WTC11 (cell line): ENCODE measurements at regions not wholly inside any gene's neighbourhood (a gene's known extent, or its start where the extent isn't known, plus 50 kb on each side); places are given as distances from the start of the nearest gene placed in this dataset.

ENCODE experiments used
- ATAC-seq: fragments of 200-7000 bp; cut with Tn5 transposase; 2 replicates; pipeline ENCODE4 v1.10.0; 2021; ENCODE audit warnings: mild to moderate bottlenecking, moderate library complexity
- CTCF ChIA-PET: fragments of 300-600 bp; sonication (Branson Sonifier 250); formaldehyde crosslinking; loops from one replicate; lab custom pipeline; 2021; ENCODE audit warnings: antibody characterized with exemption; lab: Charles Lee
- POLR2A ChIA-PET: fragments of 350-600 bp; sonication (Branson Sonifier 250); formaldehyde crosslinking; loops from one replicate; lab custom pipeline; 2021; ENCODE audit warnings: antibody characterized with exemption; lab: Charles Lee
- DNase-seq: peaks from one replicate; pipeline ENCODE4 v3.0.0; 2021; ENCODE audit warnings: low spot score
- H3K27ac Mint-ChIP-seq: 2 replicates; pipeline ENCODE4 v1.8.0; 2021; ENCODE audit warnings: mixed read lengths
- H3K27me3 Mint-ChIP-seq: 2 replicates; pipeline ENCODE4 v1.8.0; 2021; ENCODE audit warnings: low read depth, mild to moderate bottlenecking, moderate library complexity, mixed read lengths
- H3K36me3 Mint-ChIP-seq: 2 replicates; pipeline ENCODE4 v1.8.0; 2021; ENCODE audit warnings: mixed read lengths
- H3K4me1 Mint-ChIP-seq: 2 replicates; pipeline ENCODE4 v1.8.0; 2022; ENCODE audit warnings: mixed read lengths
- H3K4me3 Mint-ChIP-seq: 2 replicates; pipeline ENCODE4 v1.8.0; 2021; ENCODE audit warnings: mild to moderate bottlenecking, moderate library complexity, mixed read lengths
- H3K9me3 Mint-ChIP-seq: 2 replicates; pipeline ENCODE4 v1.8.0; 2021; ENCODE audit warnings: mixed read lengths
- CDX4 ChIP-seq: fragments of 250-450 bp; sonication (Bioruptor Pico); IDR thresholded peaks from 2 replicates; pipeline ENCODE4 v1.9.0; 2021; ENCODE audit warnings: moderate library complexity, mild to moderate bottlenecking, inconsistent platforms, borderline replicate concordance
- E2F1 ChIP-seq: sonication (generic); formaldehyde crosslinking; IDR thresholded peaks from 2 replicates; pipeline ENCODE4 v1.8.0; 2022; ENCODE audit warnings: mild to moderate bottlenecking, missing genetic modification reagents
- E2F4 ChIP-seq: sonication (generic); formaldehyde crosslinking; IDR thresholded peaks from 2 replicates; pipeline ENCODE4 v1.8.1; 2022; ENCODE audit warnings: low read depth, mild to moderate bottlenecking, moderate library complexity, missing genetic modification reagents, borderline replicate concordance
- ELF4 ChIP-seq: sonication (generic); formaldehyde crosslinking; IDR thresholded peaks from 2 replicates; pipeline ENCODE4 v1.8.1; 2022; ENCODE audit warnings: low read depth, mild to moderate bottlenecking, moderate library complexity, missing genetic modification reagents
- ERG ChIP-seq: fragments of 250-450 bp; sonication (Bioruptor Pico); IDR thresholded peaks from 2 replicates; pipeline ENCODE4 v1.8.0; 2021; ENCODE audit warnings: mild to moderate bottlenecking
- GTF2I ChIP-seq: fragments of 250-450 bp; sonication (Bioruptor Pico); conservative IDR thresholded peaks from 2 replicates; pipeline ENCODE4 v1.4.0; 2021; ENCODE audit warnings: mild to moderate bottlenecking
- IRF1 ChIP-seq: sonication (generic); formaldehyde crosslinking; IDR thresholded peaks from 2 replicates; pipeline ENCODE4 v1.8.0; 2023; ENCODE audit warnings: missing genetic modification reagents
- JUN ChIP-seq: sonication (generic); formaldehyde crosslinking; IDR thresholded peaks from 2 replicates; pipeline ENCODE4 v1.8.0; 2023; ENCODE audit warnings: mild to moderate bottlenecking, missing genetic modification reagents
- NFATC4 ChIP-seq: fragments of 250-450 bp; sonication (Bioruptor Pico); IDR thresholded peaks from 2 replicates; pipeline ENCODE4 v1.9.0; 2021; ENCODE audit warnings: mild to moderate bottlenecking
- NR1H2 ChIP-seq: sonication (generic); formaldehyde crosslinking; IDR thresholded peaks from 2 replicates; pipeline ENCODE4 v1.9.0; 2021; ENCODE audit warnings: mild to moderate bottlenecking, moderate library complexity, missing genetic modification reagents
- OVOL2 ChIP-seq: fragments of 250-450 bp; sonication (Bioruptor Pico); IDR thresholded peaks from 2 replicates; pipeline ENCODE4 v1.9.0; 2021; ENCODE audit warnings: mild to moderate bottlenecking, borderline replicate concordance
- SMAD4 ChIP-seq: sonication (generic); formaldehyde crosslinking; IDR thresholded peaks from 2 replicates; pipeline ENCODE4 v1.8.0; 2022; ENCODE audit warnings: mild to moderate bottlenecking, missing genetic modification reagents
- SOX15 ChIP-seq: fragments of 250-450 bp; sonication (Bioruptor Pico); IDR thresholded peaks from 2 replicates; pipeline ENCODE4 v1.9.0; 2021; ENCODE audit warnings: mild to moderate bottlenecking
- USF1 ChIP-seq: sonication (generic); formaldehyde crosslinking; IDR thresholded peaks from 2 replicates; pipeline ENCODE4 v1.8.0; 2022; ENCODE audit warnings: mild to moderate bottlenecking, missing genetic modification reagents
- USF2 ChIP-seq: sonication (generic); formaldehyde crosslinking; IDR thresholded peaks from 2 replicates; pipeline ENCODE4 v1.8.1; 2023; ENCODE audit warnings: mild to moderate bottlenecking, missing genetic modification reagents, moderate library complexity
- ZNF121 ChIP-seq: sonication (generic); formaldehyde crosslinking; IDR thresholded peaks from 2 replicates; pipeline ENCODE4 v1.8.0; 2023; ENCODE audit warnings: missing genetic modification reagents
- ZNF219 ChIP-seq: sonication (generic); formaldehyde crosslinking; IDR thresholded peaks from 2 replicates; pipeline ENCODE4 v1.8.0; 2023; ENCODE audit warnings: missing genetic modification reagents, mild to moderate bottlenecking, borderline replicate concordance
- ZNF317 ChIP-seq: sonication (generic); formaldehyde crosslinking; IDR thresholded peaks from 2 replicates; pipeline ENCODE4 v1.8.1; 2023; ENCODE audit warnings: low read depth, mild to moderate bottlenecking, moderate library complexity, missing genetic modification reagents, borderline replicate concordance
- ZNF423 ChIP-seq: fragments of 250-450 bp; sonication (Bioruptor Pico); IDR thresholded peaks from 2 replicates; pipeline ENCODE4 v2.1.2; 2022; ENCODE audit warnings: mild to moderate bottlenecking, moderate library complexity
- ZNF671 ChIP-seq: fragments of 250-450 bp; sonication (Bioruptor Pico); IDR thresholded peaks from 2 replicates; pipeline ENCODE4 v1.8.0; 2021; ENCODE audit warnings: mild to moderate bottlenecking
- ZSCAN18 ChIP-seq: fragments of 250-450 bp; sonication (Bioruptor Pico); IDR thresholded peaks from 2 replicates; pipeline ENCODE4 v2.1.2; 2022; ENCODE audit warnings: mild to moderate bottlenecking, moderate library complexity

GRCh38 chr18:53795610-53796009, 428.9 kb downstream of the MBD2 start:
- ATAC-seq = no peak
- POLR2A ChIA-PET = no interaction called here
- CTCF ChIA-PET = no interaction called here
- H3K4me3 Mint-ChIP-seq = no peak overlapping the region
- 0 out of 2 replicates have a peak, but pooled peaks cover 3% of the 10 kb centered on the region for H3K9me3 Mint-ChIP-seq
- no peaks in the 10 kb centered on the region for H3K27me3 Mint-ChIP-seq
- DNase-seq = no peak
- TF ChIP-seq ZNF423 (no peak), GTF2I (CRISPR knock-in tag) (no peak), ZNF671 (CRISPR knock-in tag) (no peak), ZNF219 (no peak), ZSCAN18 (no peak), SMAD4 (CRISPR knock-in tag) (no peak), CDX4 (CRISPR knock-in tag) (no peak), ZNF121 (no peak), OVOL2 (CRISPR knock-in tag) (no peak), E2F4 (CRISPR knock-in tag) (no peak), ELF4 (CRISPR knock-in tag) (no peak), E2F1 (no peak), NR1H2 (no peak), ZNF317 (CRISPR knock-in tag) (no peak), SOX15 (CRISPR knock-in tag) (no peak), JUN (CRISPR knock-in tag) (no peak), ERG (CRISPR knock-in tag) (no peak), USF2 (CRISPR knock-in tag) (no peak)
- H3K36me3 Mint-ChIP-seq = no peaks in the 10 kb centered on the region
- H3K27ac Mint-ChIP-seq = no peak overlapping the region
- H3K4me1 Mint-ChIP-seq = no peaks in the 10 kb centered on the region

GRCh38 chr18:53795061-53795460, 429.4 kb downstream of the MBD2 start:
- no peaks in the 10 kb centered on the region for H3K27me3 Mint-ChIP-seq
- DNase-seq = no peak
- H3K4me1 Mint-ChIP-seq = no peaks in the 10 kb centered on the region
- no peak for TF ChIP-seq USF1 (CRISPR knock-in tag)
- no peak for TF ChIP-seq E2F4 (CRISPR knock-in tag)
- no peak for TF ChIP-seq SMAD4 (CRISPR knock-in tag)
- no peak for TF ChIP-seq NFATC4 (CRISPR knock-in tag)
- TF ChIP-seq IRF1 (CRISPR knock-in tag) = no peak
- H3K27ac Mint-ChIP-seq = no peak overlapping the region
- H3K4me3 Mint-ChIP-seq = no peak overlapping the region
- no peaks in the 10 kb centered on the region for H3K36me3 Mint-ChIP-seq
- ChIA-PET CTCF (no interaction called here), POLR2A (no interaction called here)
- H3K9me3 Mint-ChIP-seq = no peaks in the 10 kb centered on the region
- no peak for ATAC-seq
